Daoy (cell line): ENCODE measurements at regions not wholly inside any gene's neighbourhood (a gene's known extent, or its start where the extent isn't known, plus 50 kb on each side); places are given as distances from the start of the nearest gene placed in this dataset.

Source experiments
- DNase-seq: peaks from one replicate; pipeline ENCODE4 v3.0.0-alpha.2; 2015; ENCODE audit warnings: low read depth

- no peak for DNase-seq
Observed at GRCh38 chr16:9372934-9373890, 281.8 kb downstream of the HAPSTR1 start.

- no peak for DNase-seq
Observed at GRCh38 chr16:9374061-9374460, 282.6 kb downstream of the HAPSTR1 start.

- peak; percentile 37 for DNase-seq
Observed at GRCh38 chr16:9378876-9379275, 287.4 kb downstream of the HAPSTR1 start.

GRCh38 chr16:9380221-9380620, 288.8 kb downstream of the HAPSTR1 start:
- DNase-seq: no peak

DNA sequence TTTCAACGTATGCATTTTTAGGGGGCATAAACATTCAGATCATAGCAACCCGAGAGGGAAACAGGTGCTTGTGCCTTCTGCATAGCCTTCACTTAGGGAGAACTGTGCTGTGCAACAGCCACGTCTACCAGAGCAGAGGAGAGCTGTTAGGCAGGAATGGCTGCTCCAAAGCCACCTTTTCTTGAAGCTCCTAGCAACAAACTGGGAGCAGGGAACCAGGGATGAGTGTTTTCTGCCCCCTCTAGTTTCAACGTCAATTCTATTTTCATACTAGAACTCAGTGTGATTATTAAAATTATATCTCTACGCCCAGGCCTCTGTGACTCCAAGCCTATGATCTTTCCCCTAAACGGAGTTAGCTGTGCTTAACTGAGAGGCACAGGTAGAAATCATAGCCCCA, 290.0 kb downstream of the HAPSTR1 start:
- no peak for DNase-seq

GRCh38 chr16:9381905-9382304, 290.5 kb downstream of the HAPSTR1 start:
- DNase-seq: no peak

DNA sequence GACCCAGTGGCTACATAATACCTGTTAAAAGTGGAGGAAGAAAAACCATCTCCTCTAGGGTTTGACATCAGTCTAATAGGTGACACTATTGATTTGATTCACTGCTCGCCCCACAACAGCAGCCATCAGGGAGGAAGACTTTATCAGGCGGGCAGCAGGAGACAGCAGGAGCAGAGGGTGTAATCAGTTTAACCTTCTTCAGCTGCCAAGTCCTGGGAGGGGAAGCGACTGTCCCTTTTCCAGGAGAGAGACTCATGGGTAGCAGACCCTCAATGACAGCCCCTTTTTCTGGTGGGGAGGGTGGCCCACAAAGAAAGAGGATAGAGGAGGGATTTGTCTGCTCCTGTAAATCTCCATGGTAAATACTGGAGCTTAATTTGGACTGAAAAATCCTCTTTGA, 291.8 kb downstream of the HAPSTR1 start:
- no peak for DNase-seq

GRCh38 chr16:9384141-9384540, 292.7 kb downstream of the HAPSTR1 start:
- no peak for DNase-seq

- DNase-seq: no peak
Observed at GRCh38 chr16:9389543-9390207, 298.2 kb downstream of the HAPSTR1 start.

GRCh38 chr16:9392956-9393355, 301.5 kb downstream of the HAPSTR1 start:
- no peak for DNase-seq

- no peak for DNase-seq
Observed at GRCh38 chr16:9393591-9393990, 302.1 kb downstream of the HAPSTR1 start.

GRCh38 chr16:9395958-9396359, 304.5 kb downstream of the HAPSTR1 start:
- no peak for DNase-seq

DNA sequence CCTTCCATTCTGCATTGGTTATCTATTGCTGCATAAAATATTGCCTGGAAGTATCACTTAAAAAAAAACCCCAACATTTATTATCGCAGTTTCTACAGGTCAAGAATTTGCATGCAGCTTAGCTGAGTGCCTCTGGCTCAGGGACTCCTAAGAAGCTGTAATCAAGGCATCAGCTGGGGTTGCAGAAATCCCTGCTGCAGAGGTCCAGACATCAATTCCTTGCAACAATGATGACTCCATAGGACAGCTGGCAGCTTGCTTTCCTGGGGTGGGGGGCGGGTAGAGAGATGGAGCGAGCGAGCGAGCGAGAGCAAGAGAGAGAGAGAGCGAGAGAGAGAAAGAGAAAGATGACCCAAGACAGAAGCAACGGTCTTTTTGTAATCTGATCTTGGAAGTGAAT, 308.1 kb downstream of the HAPSTR1 start:
- DNase-seq: no peak

GRCh38 chr16:9401173-9401572, 309.7 kb downstream of the HAPSTR1 start:
- no peak for DNase-seq

GRCh38 chr16:9402293-9402860, 310.9 kb downstream of the HAPSTR1 start:
- no peak for DNase-seq

GRCh38 chr16:9404811-9405210, 313.4 kb downstream of the HAPSTR1 start:
- no peak for DNase-seq

GRCh38 chr16:9406038-9406712, 314.7 kb downstream of the HAPSTR1 start:
- DNase-seq: no peak

- no peak for DNase-seq
Observed at GRCh38 chr16:9407206-9407758, 315.8 kb downstream of the HAPSTR1 start.

DNA sequence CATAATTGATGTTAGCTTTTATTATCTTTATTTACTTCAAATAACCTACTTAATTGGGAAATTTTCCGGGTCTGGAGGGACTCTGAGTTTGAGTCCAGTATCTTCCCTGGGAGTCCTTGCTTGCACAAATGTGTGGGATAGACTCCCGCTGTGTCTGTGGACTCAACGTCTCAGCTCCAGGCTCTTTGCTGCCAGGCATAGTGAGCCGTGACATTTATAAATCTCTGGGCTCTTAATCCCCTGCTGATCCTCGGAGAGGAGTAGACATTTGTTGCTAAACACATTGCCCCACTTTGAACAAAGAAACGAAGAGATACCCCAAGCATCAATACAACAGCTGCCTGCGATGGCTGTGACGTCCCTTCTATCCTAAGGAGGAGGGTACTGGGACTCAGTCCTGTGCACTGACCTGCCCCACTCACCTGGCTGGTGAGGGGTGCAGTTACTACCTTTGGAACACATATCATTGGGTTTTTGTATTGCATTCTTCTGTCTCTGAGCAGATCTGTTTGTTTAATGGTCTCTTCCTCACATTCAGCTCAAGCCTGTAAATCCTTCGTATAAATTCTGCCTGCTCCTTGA, 316.9 kb downstream of the HAPSTR1 start:
- DNase-seq: no peak

DNA sequence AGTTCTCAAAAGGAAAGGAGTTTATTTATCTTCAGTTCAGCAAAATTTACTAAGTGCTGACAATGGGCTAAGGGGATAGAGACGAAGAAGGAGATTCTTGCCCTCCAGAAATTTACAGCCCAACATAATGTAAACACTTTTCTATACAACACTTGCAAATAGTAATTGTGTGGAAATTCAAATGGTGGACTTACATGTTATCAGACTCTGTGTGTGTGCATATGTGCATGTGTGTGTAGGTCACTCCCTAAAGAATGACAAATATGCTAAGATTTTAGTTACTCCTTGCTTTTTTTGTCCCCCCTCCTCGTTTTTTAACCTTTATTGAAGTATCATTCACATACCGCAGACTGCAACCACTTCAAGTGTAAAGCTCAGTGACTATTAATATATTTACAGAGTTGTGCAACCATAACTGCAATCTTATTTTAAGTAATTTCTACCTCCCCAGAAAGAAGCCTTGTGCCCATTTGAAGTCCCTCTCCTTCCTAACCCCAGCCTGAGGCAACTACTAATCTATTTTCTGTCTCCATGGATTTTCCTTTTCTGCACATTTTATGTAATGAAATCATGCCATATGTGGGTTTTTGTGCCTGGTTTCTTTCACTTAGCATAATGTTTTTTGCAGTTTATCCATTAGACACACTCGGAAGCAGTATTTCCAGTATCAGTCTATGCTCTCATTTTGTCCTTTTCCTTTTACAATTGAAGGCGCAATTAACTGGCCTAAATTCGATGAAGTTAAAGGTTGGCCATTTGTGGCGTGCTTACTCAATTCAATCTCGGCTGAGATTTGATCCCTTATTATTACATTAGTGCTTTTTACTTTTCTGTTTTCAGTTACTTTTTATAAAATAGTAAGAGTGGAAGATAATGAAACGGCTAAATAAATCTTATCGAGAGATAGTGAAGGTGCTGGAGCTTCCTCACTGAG, 318.4 kb downstream of the HAPSTR1 start:
- no peak for DNase-seq
